Urinary bladder (tissue), 4 donors: ENCODE measurements at regions not wholly inside any gene's neighbourhood (a gene's known extent, or its start where the extent isn't known, plus 50 kb on each side); places are given as distances from the start of the nearest gene placed in this dataset. TPM values are rescaled to one million over a fixed set of nuclear protein-coding genes. Genes with fewer than 3 reads are reported as not detected.
"Not testable (repeated sequence)": the region's sequence is repeated elsewhere in the genome, so short reads cannot be mapped to it uniquely, and the experiment has no call there.

Experiments
- DNase-seq: peaks from one replicate; pipeline ENCODE4 v3.0.0-alpha.2; 2015; ENCODE audit errors: extremely low spot score
- H3K27ac ChIP-seq: one replicate; pipeline ENCODE4 v1.5.1; 2013; ENCODE audit warnings: low read depth, mild to moderate bottlenecking, moderate library complexity
- H3K36me3 ChIP-seq: one replicate; pipeline ENCODE4 v1.6.1; 2013; ENCODE audit warnings: mild to moderate bottlenecking, moderate library complexity; ENCODE audit not compliant: insufficient read depth
- H3K4me1 ChIP-seq: one replicate; pipeline ENCODE4 v1.6.1; 2013; ENCODE audit warnings: mild to moderate bottlenecking, moderate library complexity; ENCODE audit not compliant: insufficient read depth
- H3K4me3 ChIP-seq: one replicate; pipeline ENCODE4 v1.5.1; 2013; ENCODE audit warnings: low read depth, low read length
- WGBS: extraction: QIAGEN DNeasy Blood & Tissue Kit; methylation state at CpG from one replicate; pipeline ENCODE4 v1.1.7; 2013; 5-methylcytosine and 5-hydroxymethylcytosine counted together
- small RNA-seq: library from RNA; depleted of rRNA; stranded (forward); fragments of <200 nt; gene quantifications from one replicate; pipeline ENCODE3, GENCODE V24; 2014
- donor health status: healthy with polysubstance abuse.
- donor health status: healthy.

- not testable (repeated sequence) for H3K4me3 ChIP-seq, H3K27ac ChIP-seq, DNase-seq, H3K36me3 ChIP-seq, H3K4me1 ChIP-seq
- WGBS: no CpG with 5 or more reads among the region's 1 CpG
Measured at GRCh38 chr1:146284760-146285159, 55.9 kb upstream of the NOTCH2NLA start.

GRCh38 chr1:146283527-146283880, 54.7 kb upstream of the NOTCH2NLA start:
- H3K4me1 ChIP-seq, H3K4me3 ChIP-seq, H3K36me3 ChIP-seq, DNase-seq, H3K27ac ChIP-seq: not testable (repeated sequence)
- whole genome bisulfite sequencing: no CpG with 5 or more reads among the region's 3 CpGs

- not testable (repeated sequence) for DNase-seq, H3K4me1 ChIP-seq, H3K36me3 ChIP-seq, H3K4me3 ChIP-seq, H3K27ac ChIP-seq
- WGBS: no CpG with 5 or more reads among the region's 5 CpGs
Measured at GRCh38 chr1:146282807-146283526, 54.1 kb upstream of the NOTCH2NLA start.

GRCh38 chr1:146281522-146281921, 52.7 kb upstream of the NOTCH2NLA start:
- H3K4me3 ChIP-seq, DNase-seq, H3K4me1 ChIP-seq, H3K36me3 ChIP-seq, H3K27ac ChIP-seq: not testable (repeated sequence)
- WGBS: no CpG with 5 or more reads among the region's 4 CpGs

DNA sequence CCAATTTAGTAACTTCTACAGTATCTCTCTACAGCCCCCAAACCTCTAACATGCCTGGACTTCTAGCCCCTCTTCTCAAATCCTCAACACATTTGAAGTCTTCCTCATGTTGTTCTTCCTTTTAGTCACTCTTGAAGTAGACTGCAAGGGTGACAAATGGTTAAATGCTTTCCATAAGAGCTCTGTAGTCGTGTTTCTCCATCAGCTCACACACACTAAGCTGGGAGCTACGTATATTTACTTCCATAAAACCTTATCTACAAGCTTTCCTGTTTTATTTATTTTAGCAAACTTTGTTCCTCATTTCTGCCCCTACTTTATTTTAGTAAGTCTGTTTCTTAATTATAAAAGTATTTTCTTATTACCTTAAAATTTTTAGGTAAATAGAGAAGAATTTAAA, 49.9 kb upstream of the NOTCH2NLA start:
- H3K36me3 ChIP-seq, H3K27ac ChIP-seq, H3K4me1 ChIP-seq, DNase-seq, H3K4me3 ChIP-seq: not testable (repeated sequence)
- WGBS: no CpG with 5 or more reads among the region's 2 CpGs

Small RNA genes lying in the stretch of these regions (small RNA-seq; reads per million reads assigned to genes)
- 0.50 reads per million, percentile 47 among the genes with 10 or more reads in this experiment for gene RF00003
- not detected for gene RF00619
- gene RNA5SP536: not detected
- not detected for gene RNU6-1071P
